Right hindlimb (tissue), 1 donor: ENCODE measurements at regions not wholly inside any gene's neighbourhood (a gene's known extent, or its start where the extent isn't known, plus 50 kb on each side); places are given as distances from the start of the nearest gene placed in this dataset.
A peak's percentile ranks its signal among the peaks of the same experiment; 100 is the strongest.
"Not testable (repeated sequence)": the region's sequence is repeated elsewhere in the genome, so short reads cannot be mapped to it uniquely, and the experiment has no call there.

Experiments
- DNase-seq: peaks from one replicate; pipeline ENCODE4 v3.0.0-alpha.2; 2018

DNA sequence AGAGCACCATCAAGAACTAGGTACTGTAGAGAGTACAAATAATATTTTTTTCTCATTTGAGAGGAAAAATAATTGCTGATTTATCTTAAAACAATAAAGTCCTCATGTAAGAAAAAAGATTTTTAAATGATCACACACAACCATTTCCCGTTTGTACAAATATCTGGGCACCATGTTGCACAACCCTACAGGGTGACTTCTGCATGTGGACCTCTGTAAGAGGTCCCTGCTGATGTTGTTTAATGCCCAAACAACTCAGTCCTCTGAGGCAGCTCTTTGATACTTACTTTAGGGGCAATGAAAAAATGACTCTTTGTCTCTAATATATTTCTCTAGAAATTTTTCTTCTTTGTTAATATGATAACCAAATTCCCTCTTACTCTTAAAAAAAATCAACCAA lies 168.1 kb upstream of the SATB1 start:
- no peak for DNase-seq

- DNase-seq = no peak
These were observed 166.0 kb upstream of the SATB1 start for GRCh38 chr3:18591120-18591519.

GRCh38 chr3:18586076-18586475 lies 160.9 kb upstream of the SATB1 start:
- DNase-seq = no peak

DNA sequence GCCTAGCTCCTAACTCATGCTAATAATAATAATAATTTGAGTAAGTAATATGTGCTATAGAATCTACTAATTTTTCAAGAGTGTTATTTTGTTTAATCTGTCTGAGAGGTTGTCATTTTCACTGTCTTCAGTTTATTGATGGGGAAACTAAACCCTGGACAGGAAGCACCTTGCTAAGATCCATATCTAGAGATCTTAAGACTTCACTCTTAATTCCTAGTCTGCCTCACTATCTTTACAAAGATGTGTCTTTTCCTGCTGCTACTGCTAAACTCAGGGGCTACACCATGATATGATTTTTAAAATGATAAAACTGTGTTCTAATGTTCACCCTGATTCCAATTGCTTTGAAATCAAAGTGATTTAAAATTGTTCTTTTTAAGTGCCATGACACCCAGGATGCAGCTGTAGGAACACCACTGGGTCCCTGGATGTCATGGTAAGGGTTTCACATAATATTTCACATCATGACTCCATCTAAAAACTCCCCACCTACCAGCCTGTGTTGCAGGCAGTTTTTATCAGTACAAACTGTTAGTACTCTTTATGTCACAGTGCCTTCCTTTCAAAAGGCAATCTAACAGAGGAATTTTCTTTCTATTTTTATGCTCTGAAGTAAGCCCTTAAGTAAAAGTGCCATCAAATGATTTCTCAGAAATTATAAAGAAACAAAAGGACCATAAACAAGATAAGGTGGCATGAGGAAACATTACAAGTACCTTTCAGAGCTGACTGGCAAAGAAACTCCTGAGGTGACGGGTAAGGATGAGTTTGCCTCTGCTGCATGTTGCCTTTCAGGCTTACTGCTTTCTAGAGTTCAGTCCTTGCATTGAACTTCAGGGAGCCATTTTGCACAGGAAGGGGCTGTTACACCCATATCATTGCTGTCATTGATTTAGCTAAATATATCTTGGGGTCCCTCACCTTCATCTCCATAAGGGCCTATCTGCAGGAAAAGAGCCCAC lies 160.1 kb upstream of the SATB1 start:
- DNase-seq = no peak

DNA sequence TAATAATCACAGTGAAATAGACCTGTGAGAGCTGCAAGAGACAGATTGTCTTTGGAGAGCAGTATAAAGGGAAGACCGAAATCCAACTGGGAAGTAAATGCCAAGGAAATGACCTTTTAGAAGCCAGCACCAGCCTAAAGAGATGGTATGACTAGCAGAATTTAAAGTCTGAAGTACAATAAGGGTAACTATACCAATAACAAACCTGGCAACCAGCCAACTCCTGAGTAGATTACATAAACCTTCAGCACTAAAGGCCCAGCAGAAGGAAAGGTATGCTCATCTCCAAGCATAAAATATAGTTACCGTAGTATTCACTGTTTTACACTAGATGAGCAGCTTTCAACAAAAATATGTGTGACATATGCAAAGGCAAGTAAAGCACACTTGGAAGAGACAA lies 155.1 kb upstream of the SATB1 start:
- DNase-seq = no peak

- DNase-seq = no peak
These were observed 154.5 kb upstream of the SATB1 start for GRCh38 chr3:18579661-18580060.

DNA sequence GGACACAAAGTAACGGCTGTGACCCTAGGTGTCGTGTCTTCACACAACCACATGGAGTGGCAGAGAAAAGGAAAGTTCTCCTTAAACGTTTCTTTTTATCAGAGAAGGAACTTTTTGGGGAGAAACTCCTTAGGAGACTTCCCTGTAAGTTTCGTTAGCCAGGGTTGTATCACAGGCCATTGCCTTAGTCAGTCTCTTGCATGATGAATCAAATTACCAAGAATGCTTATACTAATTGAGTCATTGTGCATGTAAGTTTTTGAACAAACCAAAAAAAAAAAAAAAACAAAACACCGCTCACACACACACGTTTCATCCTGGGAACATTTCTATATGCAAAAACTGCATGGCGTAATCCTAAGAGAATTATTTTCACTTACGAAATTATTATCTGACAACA lies 150.4 kb upstream of the SATB1 start:
- DNase-seq = no peak

GRCh38 chr3:18572809-18573208 lies 147.7 kb upstream of the SATB1 start:
- no peak for DNase-seq

GRCh38 chr3:18567293-18567692 lies 142.2 kb upstream of the SATB1 start:
- DNase-seq = no peak

GRCh38 chr3:18562364-18563154 lies 137.4 kb upstream of the SATB1 start:
- DNase-seq = no peak

GRCh38 chr3:18559331-18559842 lies 134.2 kb upstream of the SATB1 start:
- DNase-seq = no peak

DNA sequence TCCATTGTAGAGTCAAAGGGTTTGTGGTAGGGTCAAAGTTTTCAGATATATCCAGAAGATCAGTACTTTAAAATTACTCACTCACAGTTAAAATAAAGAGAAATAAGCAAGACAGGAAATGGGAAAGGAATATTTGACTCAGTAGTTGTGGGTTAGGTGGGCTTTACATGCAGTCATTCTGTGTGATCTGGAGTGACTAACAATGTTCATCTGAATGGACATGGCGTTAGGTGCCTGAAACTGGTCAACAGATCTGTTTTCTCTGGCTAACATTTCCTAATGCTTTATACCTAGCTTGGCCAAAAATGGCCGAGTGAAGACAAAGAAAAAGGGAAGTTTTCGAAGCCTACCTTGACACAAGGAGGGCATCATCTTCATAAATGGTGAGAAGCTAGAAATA lies 133.4 kb upstream of the SATB1 start:
- no peak for DNase-seq

GRCh38 chr3:18557216-18557615 lies 132.1 kb upstream of the SATB1 start:
- DNase-seq = no peak

- no peak for DNase-seq
These were observed 131.5 kb upstream of the SATB1 start for GRCh38 chr3:18556503-18557135.

DNA sequence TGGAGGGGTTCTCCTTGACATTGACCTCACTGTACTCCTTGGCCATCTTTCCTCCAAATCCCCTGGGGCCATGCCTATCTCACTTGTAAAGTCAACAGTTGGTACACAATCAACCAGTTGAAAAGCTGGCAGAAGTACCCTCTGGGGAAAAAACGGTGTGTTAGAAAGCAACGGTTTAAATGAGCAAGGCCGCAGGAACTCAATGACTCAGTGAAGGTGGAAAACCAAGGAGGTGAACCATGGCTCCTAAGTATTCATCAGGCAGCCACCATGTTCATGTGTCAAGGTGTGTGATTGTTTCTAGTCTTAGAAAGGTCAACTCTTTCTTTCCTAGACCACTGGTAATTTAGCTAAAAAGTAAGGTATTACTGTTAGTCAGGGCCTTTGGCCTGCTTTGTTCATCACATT lies 130.9 kb upstream of the SATB1 start:
- no peak for DNase-seq

- not testable (repeated sequence) for DNase-seq
These were observed 127.5 kb upstream of the SATB1 start for GRCh38 chr3:18552579-18553105.

- DNase-seq = no peak
These were observed 121.5 kb upstream of the SATB1 start for GRCh38 chr3:18546632-18547031.

DNA sequence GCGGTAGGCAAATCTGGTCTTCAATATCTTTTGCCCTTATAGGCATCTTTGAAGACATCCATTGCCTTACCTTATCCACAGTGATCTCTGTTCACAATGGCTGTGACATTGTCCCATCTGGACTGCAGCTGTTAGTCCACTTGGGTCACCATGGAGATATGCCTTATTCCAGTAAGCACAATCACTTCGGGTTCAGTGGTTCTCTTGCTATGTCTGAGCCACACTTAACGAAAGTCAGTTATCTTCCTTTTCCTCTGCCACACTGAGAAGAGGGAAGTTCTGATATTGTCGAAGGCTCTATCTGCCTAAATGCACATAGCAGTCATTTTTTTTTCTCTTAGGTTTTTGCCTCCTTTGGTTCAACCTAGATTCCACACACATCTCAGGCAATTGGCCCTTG lies 119.0 kb upstream of the SATB1 start:
- DNase-seq = no peak

DNA sequence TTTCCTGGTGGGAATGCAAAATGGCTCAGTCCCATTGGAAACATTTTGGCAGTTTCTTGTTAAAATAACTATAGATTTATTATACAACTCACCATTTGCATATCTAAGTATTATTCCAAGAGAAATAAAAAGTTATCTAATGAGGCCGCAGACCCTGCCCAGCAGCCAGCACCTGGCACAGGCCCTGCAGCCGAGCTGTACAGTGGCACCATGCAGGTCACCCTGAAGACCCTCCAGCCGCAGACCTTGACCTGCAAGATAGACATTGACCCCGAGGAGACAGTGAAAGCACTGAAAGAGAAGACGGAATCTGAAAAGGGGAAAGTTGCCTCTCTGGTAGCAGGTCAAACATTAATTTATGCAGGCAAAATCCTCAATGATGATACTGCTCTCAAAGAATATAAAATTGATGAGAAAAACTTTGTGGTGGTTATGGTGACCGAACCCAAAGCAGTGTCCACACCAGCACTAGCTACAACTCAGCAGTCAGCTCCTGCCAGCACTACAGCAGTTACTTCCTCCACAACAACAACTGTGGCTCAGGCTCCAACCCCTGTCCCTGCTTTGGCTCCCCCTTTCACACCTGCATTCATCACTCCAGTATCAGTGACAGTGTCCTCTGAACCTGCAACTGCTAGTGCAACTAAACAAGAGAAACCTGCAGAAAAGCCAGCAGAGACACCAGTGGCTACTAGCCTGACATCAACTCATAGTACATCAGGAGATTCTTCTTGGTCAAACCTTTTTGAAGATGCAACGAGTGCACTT lies 113.5 kb upstream of the SATB1 start:
- no peak for DNase-seq

DNA sequence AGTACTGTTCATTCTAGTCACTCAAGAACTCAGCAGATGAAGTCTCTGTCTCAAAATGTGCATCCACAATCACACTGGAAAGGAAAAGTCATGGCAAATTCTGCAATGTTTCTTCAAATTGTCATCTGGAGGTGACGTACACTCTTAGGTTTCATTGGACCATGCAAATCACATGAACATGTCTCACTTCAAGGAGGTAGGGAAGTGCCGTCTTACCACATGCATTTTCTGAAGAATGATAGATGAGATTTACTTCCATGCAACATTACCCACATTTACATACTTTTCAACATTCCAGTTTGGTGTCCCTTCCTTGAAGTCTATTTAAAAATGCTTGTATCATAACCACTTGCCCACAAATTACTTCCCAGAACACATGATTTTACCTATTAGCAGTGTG lies 107.9 kb upstream of the SATB1 start:
- DNase-seq = no peak

GRCh38 chr3:18531662-18532061 lies 106.5 kb upstream of the SATB1 start:
- no peak for DNase-seq

DNA sequence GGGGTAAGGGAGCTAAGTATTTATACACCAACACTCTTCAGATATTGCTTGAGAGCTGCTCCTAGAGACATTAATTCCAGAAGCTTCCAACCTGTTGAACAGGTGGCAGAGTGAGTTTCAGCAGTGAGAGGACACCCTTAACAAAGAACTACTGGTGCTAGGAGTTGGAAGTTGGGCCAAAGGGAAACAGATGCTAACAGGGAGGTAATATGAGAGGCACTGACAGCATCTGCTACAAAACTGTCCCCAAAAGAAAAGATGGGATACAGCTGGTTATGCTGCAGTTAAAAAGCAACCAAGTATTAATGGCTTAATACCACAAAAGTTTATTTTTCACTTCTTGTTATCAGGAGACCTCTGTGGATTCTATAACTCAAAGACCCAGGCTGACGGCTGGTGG lies 104.5 kb upstream of the SATB1 start:
- peak; percentile 22 for DNase-seq
